ENCODE measurements at regions not wholly inside any gene's neighbourhood (a gene's known extent, or its start where the extent isn't known, plus 50 kb on each side); places are given as distances from the start of the nearest gene placed in this dataset.

DNA sequence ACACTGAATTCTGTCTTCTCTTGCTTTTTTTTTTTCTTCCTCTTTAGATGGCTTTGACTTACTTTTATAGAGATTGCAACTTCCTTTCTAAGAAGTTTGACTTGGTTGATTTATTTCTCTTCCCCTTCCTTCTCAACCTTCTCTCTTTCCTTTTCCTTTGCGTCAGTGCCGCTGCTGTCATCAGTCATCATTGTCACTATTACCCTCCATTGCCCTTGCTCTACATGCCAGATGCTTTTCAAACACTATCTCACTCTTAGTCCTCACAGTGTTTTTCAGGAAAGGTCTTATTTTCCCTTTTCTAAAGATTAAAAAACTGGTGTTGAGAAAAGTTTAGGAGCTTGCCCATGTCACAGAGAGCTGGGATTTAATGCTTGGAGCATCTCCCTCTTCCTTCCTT is 74.7 kb upstream of the C11orf87 start:
- BruUV-seq (replicated peaks): no TSS peak
- intact Hi-C loops (cut with micrococcal nuclease; ENCODE audit: unreplicated experiment): no loop called here
- peaks cover 45% of the 10 kb centered on the region for H3K27me3 Mint-ChIP-seq (ENCODE audit: unreplicated experiment)
- H3K4me1 Mint-ChIP-seq (ENCODE audit: low read depth, unreplicated experiment): no peaks in the 10 kb centered on the region
- no peak overlapping the region for H3K27ac Mint-ChIP-seq (ENCODE audit: unreplicated experiment)
- CTCF ChIA-PET: no interaction called here
- peaks cover 7% of the 10 kb centered on the region for H3K9me3 Mint-ChIP-seq (ENCODE audit: low read depth, unreplicated experiment)
- no peak for DNase-seq
- no peaks in the 10 kb centered on the region for H3K36me3 Mint-ChIP-seq (ENCODE audit: insufficient read depth, unreplicated experiment)
- no peak overlapping the region for H3K4me3 Mint-ChIP-seq (ENCODE audit: low read depth, unreplicated experiment)
- TF ChIP-seq, protein P1, sequence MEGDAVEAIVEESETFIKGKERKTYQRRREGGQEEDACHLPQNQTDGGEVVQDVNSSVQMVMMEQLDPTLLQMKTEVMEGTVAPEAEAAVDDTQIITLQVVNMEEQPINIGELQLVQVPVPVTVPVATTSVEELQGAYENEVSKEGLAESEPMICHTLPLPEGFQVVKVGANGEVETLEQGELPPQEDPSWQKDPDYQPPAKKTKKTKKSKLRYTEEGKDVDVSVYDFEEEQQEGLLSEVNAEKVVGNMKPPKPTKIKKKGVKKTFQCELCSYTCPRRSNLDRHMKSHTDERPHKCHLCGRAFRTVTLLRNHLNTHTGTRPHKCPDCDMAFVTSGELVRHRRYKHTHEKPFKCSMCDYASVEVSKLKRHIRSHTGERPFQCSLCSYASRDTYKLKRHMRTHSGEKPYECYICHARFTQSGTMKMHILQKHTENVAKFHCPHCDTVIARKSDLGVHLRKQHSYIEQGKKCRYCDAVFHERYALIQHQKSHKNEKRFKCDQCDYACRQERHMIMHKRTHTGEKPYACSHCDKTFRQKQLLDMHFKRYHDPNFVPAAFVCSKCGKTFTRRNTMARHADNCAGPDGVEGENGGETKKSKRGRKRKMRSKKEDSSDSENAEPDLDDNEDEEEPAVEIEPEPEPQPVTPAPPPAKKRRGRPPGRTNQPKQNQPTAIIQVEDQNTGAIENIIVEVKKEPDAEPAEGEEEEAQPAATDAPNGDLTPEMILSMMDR (IDR thresholded peaks at IDR 0.05; ENCODE audit: unreplicated experiment): no peak

DNA sequence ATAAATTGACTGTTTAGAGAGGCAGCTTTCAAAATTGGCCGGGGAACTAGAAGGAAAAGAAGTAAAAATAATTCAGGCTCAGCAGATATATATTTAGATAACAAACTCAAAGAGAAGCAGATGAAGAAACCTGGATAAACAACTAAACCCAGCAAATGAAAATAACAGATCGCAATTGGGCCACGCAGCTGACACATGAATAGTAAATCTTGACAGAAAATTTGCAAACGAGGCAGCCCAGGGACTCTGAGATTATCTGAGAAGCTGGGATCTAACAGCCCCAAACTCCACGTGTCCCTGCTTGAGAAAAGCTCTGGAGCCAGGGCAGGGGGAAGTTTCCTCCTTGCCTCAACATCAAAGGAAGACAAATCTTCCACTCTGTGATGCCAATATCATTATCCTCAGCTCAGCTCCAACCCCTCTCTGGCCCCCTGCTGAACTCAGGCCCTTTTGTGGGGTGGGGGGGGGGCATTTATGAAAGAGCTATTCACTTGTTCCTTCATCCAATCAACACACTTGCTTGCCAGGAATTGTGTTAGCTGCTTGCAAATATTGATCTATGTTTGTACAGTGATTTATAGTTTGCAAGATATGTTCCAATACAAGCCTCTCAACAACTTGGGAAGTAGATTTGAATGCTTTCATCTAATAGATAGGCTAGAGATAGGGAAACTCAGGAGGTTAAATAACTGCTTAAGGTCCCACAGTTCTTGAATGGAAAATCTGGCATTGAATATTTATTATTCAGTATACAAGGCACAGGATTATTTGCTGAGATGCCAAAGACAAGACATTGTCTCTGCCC is 72.5 kb upstream of the C11orf87 start:
- TF ChIP-seq, protein P1 (IDR thresholded peaks at IDR 0.05; ENCODE audit: unreplicated experiment): no peak
- Mint-ChIP-seq H3K36me3 (ENCODE audit: insufficient read depth, unreplicated experiment) (no peaks in the 10 kb centered on the region), H3K4me3 (ENCODE audit: low read depth, unreplicated experiment) (no peak overlapping the region), H3K4me1 (ENCODE audit: low read depth, unreplicated experiment) (no peaks in the 10 kb centered on the region), H3K27ac (ENCODE audit: unreplicated experiment) (no peak overlapping the region), H3K27me3 (ENCODE audit: unreplicated experiment) (peaks cover 45% of the 10 kb centered on the region), H3K9me3 (ENCODE audit: low read depth, unreplicated experiment) (peaks cover 7% of the 10 kb centered on the region)
- intact Hi-C loops (cut with micrococcal nuclease; ENCODE audit: unreplicated experiment): no loop called here
- DNase-seq: no peak
- no TSS peak for BruUV-seq (replicated peaks)
- CTCF ChIA-PET: no interaction called here

DNA sequence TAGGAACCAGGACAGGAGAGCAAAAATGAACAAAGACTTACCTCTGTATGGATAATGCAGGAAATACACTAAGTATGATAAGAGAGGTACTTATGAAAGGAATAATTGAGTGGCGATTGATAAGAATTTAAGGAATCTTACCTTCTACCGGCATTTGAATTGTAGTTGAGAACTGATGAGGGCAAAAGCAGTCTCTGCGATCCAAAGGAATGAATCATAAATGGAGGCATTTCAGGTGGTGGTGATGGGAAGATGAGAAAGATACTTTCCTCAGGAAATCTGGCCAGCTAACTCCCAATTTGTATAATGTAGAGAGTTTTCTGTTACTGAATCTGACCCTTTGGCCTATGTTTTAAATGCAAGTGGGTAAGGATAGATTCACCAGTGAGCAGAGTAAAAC is 71.9 kb upstream of the C11orf87 start:
- no peaks in the 10 kb centered on the region for H3K4me1 Mint-ChIP-seq (ENCODE audit: low read depth, unreplicated experiment)
- TF ChIP-seq, protein P1 (IDR thresholded peaks at IDR 0.05; ENCODE audit: unreplicated experiment): no peak
- CTCF ChIA-PET: no interaction called here
- peaks cover 45% of the 10 kb centered on the region for H3K27me3 Mint-ChIP-seq (ENCODE audit: unreplicated experiment)
- intact Hi-C loops (cut with micrococcal nuclease; ENCODE audit: unreplicated experiment): no loop called here
- H3K9me3 Mint-ChIP-seq (ENCODE audit: low read depth, unreplicated experiment): peaks cover 7% of the 10 kb centered on the region
- DNase-seq: no peak
- BruUV-seq (replicated peaks): no TSS peak
- H3K4me3 Mint-ChIP-seq (ENCODE audit: low read depth, unreplicated experiment): no peak overlapping the region
- no peak overlapping the region for H3K27ac Mint-ChIP-seq (ENCODE audit: unreplicated experiment)
- H3K36me3 Mint-ChIP-seq (ENCODE audit: insufficient read depth, unreplicated experiment): no peaks in the 10 kb centered on the region

DNA sequence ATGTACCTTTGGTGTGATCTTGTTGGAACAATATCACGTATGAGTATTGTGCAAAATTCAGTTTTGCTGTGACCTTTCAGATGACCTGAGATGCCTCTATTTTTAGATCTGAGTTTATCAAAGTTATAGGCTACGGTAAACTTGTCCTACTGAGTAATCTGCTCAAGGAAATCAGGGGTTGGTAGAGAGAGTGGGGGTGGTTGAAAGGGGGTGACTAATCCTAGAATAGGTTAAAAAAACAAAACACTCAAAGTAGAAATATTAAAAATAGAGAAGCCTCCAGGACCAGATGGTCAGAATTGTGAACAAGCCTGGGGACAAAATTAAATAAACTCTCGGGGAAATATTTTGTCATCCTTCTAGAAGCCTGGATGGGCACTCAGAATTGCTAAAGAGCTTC is 59.9 kb upstream of the C11orf87 start:
- intact Hi-C loops (cut with micrococcal nuclease; ENCODE audit: unreplicated experiment): no loop called here
- CTCF ChIA-PET: interaction anchor here (0.7 kb wide), 1 partner anchor 218 kb away, joined by 3 read pairs; no protein-coding TSS in a partner anchor
- Mint-ChIP-seq H3K4me3 (ENCODE audit: low read depth, unreplicated experiment) (no peak overlapping the region), H3K27ac (ENCODE audit: unreplicated experiment) (no peak overlapping the region), H3K36me3 (ENCODE audit: insufficient read depth, unreplicated experiment) (no peaks in the 10 kb centered on the region), H3K27me3 (ENCODE audit: unreplicated experiment) (peaks cover 12% of the 10 kb centered on the region), H3K4me1 (ENCODE audit: low read depth, unreplicated experiment) (no peaks in the 10 kb centered on the region), H3K9me3 (ENCODE audit: low read depth, unreplicated experiment) (peaks cover 3% of the 10 kb centered on the region)
- no peak for DNase-seq
- no TSS peak for BruUV-seq (replicated peaks)
- TF ChIP-seq, protein P1 (IDR thresholded peaks at IDR 0.05; ENCODE audit: unreplicated experiment): no peak
